ENCODE measurements at regions not wholly inside any gene's neighbourhood (a gene's known extent, or its start where the extent isn't known, plus 50 kb on each side); places are given as distances from the start of the nearest gene placed in this dataset.
A peak's percentile ranks its signal among the peaks of the same experiment; 100 is the strongest.
"Not testable (repeated sequence)": the region's sequence is repeated elsewhere in the genome, so short reads cannot be mapped to it uniquely, and the experiment has no call there.

DNA sequence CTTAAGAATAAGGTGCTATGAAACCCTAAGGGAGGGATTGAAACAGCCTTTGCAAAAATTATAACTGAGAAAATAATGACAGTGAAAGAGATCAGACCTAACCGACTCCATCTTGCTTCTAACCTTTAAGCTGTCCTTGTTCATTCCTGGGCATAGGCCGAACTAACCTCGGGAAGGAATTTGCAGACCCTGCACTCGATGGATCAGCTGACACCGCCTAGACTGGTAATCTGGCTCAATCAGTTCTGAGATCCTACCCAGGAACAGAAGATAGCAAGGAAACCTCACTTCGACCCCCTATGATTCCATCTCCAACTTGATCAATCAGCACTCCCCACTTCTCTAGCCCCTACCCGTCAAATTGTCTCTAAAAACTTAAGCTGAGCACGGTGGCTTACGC is 66.6 kb upstream of the GOLGA6L6 start:
- WGBS (ENCODE audit: missing lambda C conversion rate) = 47% methylated on average over 6 of the region's 9 CpGs
- not testable (repeated sequence) for H3K9me3 ChIP-seq, ATAC-seq

DNA sequence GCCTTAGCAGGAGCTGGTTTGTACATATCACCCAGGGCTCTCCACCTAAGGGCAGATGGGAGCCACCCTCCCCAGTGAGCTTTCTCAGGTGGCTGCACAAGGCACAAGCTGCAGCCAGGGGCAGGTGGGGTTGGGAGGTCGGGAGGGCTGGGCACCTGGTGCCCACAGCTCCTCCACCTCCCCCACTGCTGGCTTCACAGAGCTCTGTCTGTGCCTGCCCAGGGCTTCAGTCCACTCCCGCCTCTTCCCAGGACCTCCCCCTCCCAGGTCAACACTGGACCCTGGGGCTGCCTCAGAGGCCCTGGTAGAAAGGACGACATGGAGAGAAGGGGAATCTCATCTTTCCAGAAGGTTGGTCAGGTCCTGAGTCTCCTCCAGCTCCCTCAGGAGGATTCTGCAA is 55.6 kb upstream of the GOLGA6L6 start:
- FAIRE-seq; H3K4me2 ChIP-seq; H3K4me3 ChIP-seq; DNase-seq (ENCODE audit: low read depth in 1 of 2, low spot score in 1 of 2); H3K27ac ChIP-seq; ATAC-seq; POLR2A ChIA-PET; H3K4me1 ChIP-seq; H3K9me3 ChIP-seq; CTCF ChIA-PET: not testable (repeated sequence)
- no CpG with 5 or more reads among the region's 3 CpGs for WGBS (ENCODE audit: missing lambda C conversion rate)

More for the DNA sequence above, 66.6 kb upstream of the GOLGA6L6 start:
- H3K27ac ChIP-seq; DNase-seq (ENCODE audit: low read depth in 1 of 2, low spot score in 1 of 2); FAIRE-seq; H3K4me3 ChIP-seq; POLR2A ChIA-PET; CTCF ChIA-PET; H3K4me1 ChIP-seq; H3K4me2 ChIP-seq: not testable (repeated sequence)

DNA sequence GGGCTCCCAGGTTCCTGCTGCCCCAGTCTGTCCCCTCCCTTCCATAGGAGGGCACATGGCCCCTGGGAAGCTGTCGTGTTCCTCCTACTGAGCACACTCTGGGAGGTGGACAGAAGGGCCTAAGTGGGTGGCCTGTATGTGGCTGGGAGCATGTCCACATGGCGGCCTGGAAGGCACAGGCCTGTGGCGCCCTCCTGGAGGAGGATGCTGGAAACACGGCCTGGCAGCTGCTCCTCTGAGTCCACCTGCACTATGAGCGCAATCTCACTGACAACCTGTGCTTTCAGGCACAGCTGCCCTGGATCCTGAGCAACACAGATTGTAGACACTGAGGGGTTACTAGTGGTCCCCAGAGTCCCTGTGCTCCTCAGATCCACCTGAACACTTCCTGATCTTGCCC is 52.6 kb upstream of the GOLGA6L6 start:
- POLR2A ChIA-PET; CTCF ChIA-PET; DNase-seq (ENCODE audit: low read depth in 1 of 2, low spot score in 1 of 2); H3K4me3 ChIP-seq; H3K9me3 ChIP-seq; H3K27ac ChIP-seq; H3K4me1 ChIP-seq; FAIRE-seq; H3K4me2 ChIP-seq: not testable (repeated sequence)
- WGBS (ENCODE audit: missing lambda C conversion rate) = no CpG with 5 or more reads among the region's 5 CpGs
- ATAC-seq = peak in 1 of 2 experiments; percentile 56; a peak in 4 of 6 replicates

DNA sequence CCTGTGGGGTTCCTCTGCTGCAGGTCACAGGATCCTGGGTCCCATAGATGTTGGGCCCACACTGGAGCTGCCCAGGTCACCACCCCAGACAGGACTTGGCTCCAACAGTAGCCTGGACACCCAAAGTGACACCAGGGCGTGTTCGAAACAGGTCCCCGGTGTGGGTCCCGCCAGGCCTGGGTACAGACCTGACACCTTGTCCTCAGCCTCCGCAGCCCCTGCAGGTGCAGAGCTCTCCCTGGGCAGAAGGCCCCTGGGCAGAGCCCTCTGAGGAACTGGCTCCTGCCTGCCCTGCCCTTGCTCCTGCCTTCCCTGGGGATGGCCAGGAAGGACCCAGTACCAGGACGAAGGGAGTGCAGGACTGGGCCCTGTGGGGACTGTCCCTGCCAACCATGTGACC is 50.3 kb upstream of the GOLGA6L6 start:
- H3K4me2 ChIP-seq; H3K4me1 ChIP-seq; CTCF ChIA-PET; DNase-seq (ENCODE audit: low read depth in 1 of 2, low spot score in 1 of 2); H3K4me3 ChIP-seq; H3K9me3 ChIP-seq; FAIRE-seq; POLR2A ChIA-PET; ATAC-seq; H3K27ac ChIP-seq: not testable (repeated sequence)
- 88% methylated on average over 1 of the region's 6 CpGs for WGBS (ENCODE audit: missing lambda C conversion rate)
